GM18508 (cell line): ENCODE measurements at regions not wholly inside any gene's neighbourhood (a gene's known extent, or its start where the extent isn't known, plus 50 kb on each side); places are given as distances from the start of the nearest gene placed in this dataset.

ENCODE experiments used
- ATAC-seq: cut with Tn5 transposase; IDR thresholded peaks from one replicate; pipeline ENCODE4 v1.9.1; 2021; ENCODE audit warnings: moderate number of reproducible peaks; ENCODE audit not compliant: insufficient read depth, unreplicated experiment

GRCh38 chr10:10313149-10313835, 704.4 kb upstream of the CELF2 start:
- ATAC-seq: no peak

- ATAC-seq: no peak
Measured at GRCh38 chr10:10314626-10315025, 703.0 kb upstream of the CELF2 start.

GRCh38 chr10:10315989-10316388, 701.7 kb upstream of the CELF2 start:
- no peak for ATAC-seq

- no peak for ATAC-seq
Measured at GRCh38 chr10:10317151-10317550, 700.5 kb upstream of the CELF2 start.

- ATAC-seq: no peak
Measured at GRCh38 chr10:10318856-10319255, 698.8 kb upstream of the CELF2 start.

GRCh38 chr10:10320956-10321355, 696.7 kb upstream of the CELF2 start:
- ATAC-seq: no peak

- ATAC-seq: no peak
Measured at GRCh38 chr10:10326116-10326515, 691.6 kb upstream of the CELF2 start.

- ATAC-seq: no peak
Measured at GRCh38 chr10:10327934-10328333, 689.7 kb upstream of the CELF2 start.

GRCh38 chr10:10330418-10330817, 687.3 kb upstream of the CELF2 start:
- no peak for ATAC-seq

GRCh38 chr10:10332786-10333185, 684.9 kb upstream of the CELF2 start:
- no peak for ATAC-seq

- no peak for ATAC-seq
Measured at GRCh38 chr10:10333622-10334021, 684.0 kb upstream of the CELF2 start.

- ATAC-seq: no peak
Measured at GRCh38 chr10:10338339-10338738, 679.3 kb upstream of the CELF2 start.

GRCh38 chr10:10346390-10347150, 671.1 kb upstream of the CELF2 start:
- ATAC-seq: no peak

GRCh38 chr10:10350050-10350449, 667.6 kb upstream of the CELF2 start:
- ATAC-seq: no peak

- ATAC-seq: no peak
Measured at GRCh38 chr10:10351451-10351850, 666.2 kb upstream of the CELF2 start.

GRCh38 chr10:10353326-10353868, 664.3 kb upstream of the CELF2 start:
- ATAC-seq: no peak

GRCh38 chr10:10359263-10359662, 658.4 kb upstream of the CELF2 start:
- ATAC-seq: no peak

GRCh38 chr10:10361301-10361885, 656.3 kb upstream of the CELF2 start:
- no peak for ATAC-seq

GRCh38 chr10:10362800-10363199, 654.9 kb upstream of the CELF2 start:
- no peak for ATAC-seq

GRCh38 chr10:10363217-10363616, 654.5 kb upstream of the CELF2 start:
- no peak for ATAC-seq

GRCh38 chr10:10364902-10365301, 652.8 kb upstream of the CELF2 start:
- no peak for ATAC-seq
